ENCODE measurements at regions not wholly inside any gene's neighbourhood (a gene's known extent, or its start where the extent isn't known, plus 50 kb on each side); places are given as distances from the start of the nearest gene placed in this dataset.

- H2AFZ ChIP-seq (ENCODE audit: low read depth, low read length): peak overlapping the region; percentile 37
- H3K79me2 ChIP-seq (ENCODE audit: insufficient read depth, low read length): no peaks in the 10 kb centered on the region
- H3K4me1 ChIP-seq (ENCODE audit: insufficient read depth, low read length): no peaks in the 10 kb centered on the region
- TF ChIP-seq EZH2 (IDR thresholded peaks at IDR 0.05; ENCODE audit: insufficient read depth, low read length): no peak
- TF ChIP-seq CTCF (IDR thresholded peaks at IDR 0.05; ENCODE audit: insufficient read depth, low read depth, low read length): peak; percentile 70
- no peaks in the 10 kb centered on the region for H3K36me3 ChIP-seq (ENCODE audit: insufficient read depth, low read length)
- Mint-ChIP-seq H3K9me3 (ENCODE audit: unreplicated experiment) (peaks cover 3% of the 10 kb centered on the region), H3K27me3 (ENCODE audit: low read depth, unreplicated experiment) (peaks cover 4% of the 10 kb centered on the region), H3K4me1 (ENCODE audit: low read depth, unreplicated experiment) (no peaks in the 10 kb centered on the region), H3K36me3 (ENCODE audit: low read depth, unreplicated experiment) (no peaks in the 10 kb centered on the region), H3K27ac (ENCODE audit: unreplicated experiment) (no peak overlapping the region), H3K4me3 (ENCODE audit: unreplicated experiment) (no peak overlapping the region)
- H4K20me1 ChIP-seq (ENCODE audit: insufficient read depth, low read length): no peaks in the 10 kb centered on the region
- FAIRE-seq: no peak
- H3K27me3 ChIP-seq (ENCODE audit: insufficient read depth, low read length): no peaks in the 10 kb centered on the region
- DNase-seq (ENCODE audit: low read depth): peak; percentile 85
- H3K9me3 ChIP-seq (ENCODE audit: insufficient read depth, low read depth, low read length): no peaks in the 10 kb centered on the region
- peak overlapping the region; percentile 64 for H3K4me2 ChIP-seq (ENCODE audit: low read length)
- H3K9ac ChIP-seq (ENCODE audit: low read length): no peak overlapping the region
- no peak overlapping the region for H3K27ac ChIP-seq (ENCODE audit: low read depth, low read length)
- H3K4me3 ChIP-seq (ENCODE audit: insufficient read depth, low read depth, low read length): no peak overlapping the region
Observed at GRCh38 chr12:94074980-94075629, 73.3 kb upstream of the PLXNC1 start.

GRCh38 chr12:94077209-94077608 lies 71.2 kb upstream of the PLXNC1 start:
- H3K4me3 Mint-ChIP-seq (ENCODE audit: unreplicated experiment): no peak overlapping the region
- no peak overlapping the region for H3K27ac Mint-ChIP-seq (ENCODE audit: unreplicated experiment)
- H3K9me3 ChIP-seq (ENCODE audit: insufficient read depth, low read depth, low read length): no peaks in the 10 kb centered on the region
- H3K36me3 Mint-ChIP-seq (ENCODE audit: low read depth, unreplicated experiment): no peaks in the 10 kb centered on the region
- H3K36me3 ChIP-seq (ENCODE audit: insufficient read depth, low read length): no peaks in the 10 kb centered on the region
- no peaks in the 10 kb centered on the region for H3K9me3 Mint-ChIP-seq (ENCODE audit: unreplicated experiment)
- no peaks in the 10 kb centered on the region for H3K79me2 ChIP-seq (ENCODE audit: insufficient read depth, low read length)
- H3K27me3 ChIP-seq (ENCODE audit: insufficient read depth, low read length): no peaks in the 10 kb centered on the region
- no peak overlapping the region for H2AFZ ChIP-seq (ENCODE audit: low read depth, low read length)
- TF ChIP-seq CTCF (IDR thresholded peaks at IDR 0.05; ENCODE audit: insufficient read depth, low read depth, low read length): no peak
- no peak for TF ChIP-seq EZH2 (IDR thresholded peaks at IDR 0.05; ENCODE audit: insufficient read depth, low read length)
- no peak overlapping the region for H3K4me3 ChIP-seq (ENCODE audit: insufficient read depth, low read depth, low read length)
- FAIRE-seq (no peak), DNase-seq (ENCODE audit: low read depth) (no peak)
- H3K4me1 Mint-ChIP-seq (ENCODE audit: low read depth, unreplicated experiment): no peaks in the 10 kb centered on the region
- no peaks in the 10 kb centered on the region for H3K27me3 Mint-ChIP-seq (ENCODE audit: low read depth, unreplicated experiment)
- no peaks in the 10 kb centered on the region for H3K4me1 ChIP-seq (ENCODE audit: insufficient read depth, low read length)
- no peaks in the 10 kb centered on the region for H4K20me1 ChIP-seq (ENCODE audit: insufficient read depth, low read length)
- no peak overlapping the region for H3K9ac ChIP-seq (ENCODE audit: low read length)
- H3K4me2 ChIP-seq (ENCODE audit: low read length): no peak overlapping the region
- no peak overlapping the region for H3K27ac ChIP-seq (ENCODE audit: low read depth, low read length)

GRCh38 chr12:94078138-94078723 lies 70.1 kb upstream of the PLXNC1 start:
- no peak overlapping the region for H3K27ac ChIP-seq (ENCODE audit: low read depth, low read length)
- no peak for FAIRE-seq
- no peak overlapping the region for H2AFZ ChIP-seq (ENCODE audit: low read depth, low read length)
- no peak overlapping the region for H3K4me3 Mint-ChIP-seq (ENCODE audit: unreplicated experiment)
- H3K36me3 ChIP-seq (ENCODE audit: insufficient read depth, low read length): no peaks in the 10 kb centered on the region
- H3K9ac ChIP-seq (ENCODE audit: low read length): no peak overlapping the region
- H3K4me3 ChIP-seq (ENCODE audit: insufficient read depth, low read depth, low read length): no peak overlapping the region
- no peaks in the 10 kb centered on the region for H3K9me3 ChIP-seq (ENCODE audit: insufficient read depth, low read depth, low read length)
- no peaks in the 10 kb centered on the region for H3K4me1 ChIP-seq (ENCODE audit: insufficient read depth, low read length)
- no peaks in the 10 kb centered on the region for H3K79me2 ChIP-seq (ENCODE audit: insufficient read depth, low read length)
- H3K4me1 Mint-ChIP-seq (ENCODE audit: low read depth, unreplicated experiment): no peaks in the 10 kb centered on the region
- DNase-seq (ENCODE audit: low read depth): no peak
- no peaks in the 10 kb centered on the region for H3K36me3 Mint-ChIP-seq (ENCODE audit: low read depth, unreplicated experiment)
- TF ChIP-seq EZH2 (IDR thresholded peaks at IDR 0.05; ENCODE audit: insufficient read depth, low read length) (no peak), CTCF (IDR thresholded peaks at IDR 0.05; ENCODE audit: insufficient read depth, low read depth, low read length) (no peak)
- no peaks in the 10 kb centered on the region for H3K9me3 Mint-ChIP-seq (ENCODE audit: unreplicated experiment)
- no peaks in the 10 kb centered on the region for H4K20me1 ChIP-seq (ENCODE audit: insufficient read depth, low read length)
- H3K4me2 ChIP-seq (ENCODE audit: low read length): no peak overlapping the region
- H3K27me3 ChIP-seq (ENCODE audit: insufficient read depth, low read length): no peaks in the 10 kb centered on the region
- H3K27ac Mint-ChIP-seq (ENCODE audit: unreplicated experiment): no peak overlapping the region
- no peaks in the 10 kb centered on the region for H3K27me3 Mint-ChIP-seq (ENCODE audit: low read depth, unreplicated experiment)
